Activated naive CD4-positive, alpha-beta T cell treated with anti-CD3 and anti-CD28 coated beads for 36 hours (primary cell): ENCODE measurements at regions not wholly inside any gene's neighbourhood (a gene's known extent, or its start where the extent isn't known, plus 50 kb on each side); places are given as distances from the start of the nearest gene placed in this dataset.

Source experiments
- CTCF ChIA-PET: fragments of 350-600 bp; sonication (Branson Sonifier 250); formaldehyde crosslinking; loops from one replicate; lab custom pipeline; 2021; ENCODE audit warnings: antibody characterized with exemption; lab: Charles Lee
- DNase-seq: peaks from one replicate; pipeline ENCODE4 v3.0.0-alpha.2; 2020
- H3K27ac Mint-ChIP-seq: one replicate; pipeline ENCODE4 v1.8.0; 2021; ENCODE audit warnings: mild to moderate bottlenecking, mixed read lengths
- H3K27me3 Mint-ChIP-seq: one replicate; pipeline ENCODE4 v1.8.0; 2021; ENCODE audit warnings: low read depth, mixed read lengths
- H3K36me3 Mint-ChIP-seq: one replicate; pipeline ENCODE4 v1.8.0; 2021; ENCODE audit warnings: low read depth, mixed read lengths
- H3K4me1 Mint-ChIP-seq: one replicate; pipeline ENCODE4 v1.8.0; 2021; ENCODE audit warnings: low read depth, mixed read lengths
- H3K4me3 Mint-ChIP-seq: one replicate; pipeline ENCODE4 v1.8.0; 2021; ENCODE audit warnings: mild to moderate bottlenecking, moderate library complexity, mixed read lengths
- H3K9me3 Mint-ChIP-seq: one replicate; pipeline ENCODE4 v1.8.0; 2021; ENCODE audit warnings: mixed read lengths
- intact Hi-C: fragments of 100-400 bp; cut with micrococcal nuclease; formaldehyde crosslinking; loops from one replicate; pipeline ENCODE4 v1.15.1; 2023

GRCh38 chr6:147839708-147840610 is 331.5 kb downstream of the SAMD5 start:
- no peak overlapping the region for H3K27ac Mint-ChIP-seq
- no peak overlapping the region for H3K4me3 Mint-ChIP-seq
- no peaks in the 10 kb centered on the region for H3K4me1 Mint-ChIP-seq
- H3K27me3 Mint-ChIP-seq, result no peaks in the 10 kb centered on the region
- intact Hi-C loops, result no loop called here
- H3K36me3 Mint-ChIP-seq, result no peaks in the 10 kb centered on the region
- CTCF ChIA-PET, result no interaction called here
- no peaks in the 10 kb centered on the region for H3K9me3 Mint-ChIP-seq
- no peak for DNase-seq

GRCh38 chr6:147841547-147842148 is 333.2 kb downstream of the SAMD5 start:
- intact Hi-C loops, result no loop called here
- no peaks in the 10 kb centered on the region for H3K36me3 Mint-ChIP-seq
- CTCF ChIA-PET, result no interaction called here
- DNase-seq, result no peak
- H3K4me1 Mint-ChIP-seq, result no peaks in the 10 kb centered on the region
- H3K9me3 Mint-ChIP-seq, result no peaks in the 10 kb centered on the region
- H3K27ac Mint-ChIP-seq, result no peak overlapping the region
- no peaks in the 10 kb centered on the region for H3K27me3 Mint-ChIP-seq
- no peak overlapping the region for H3K4me3 Mint-ChIP-seq

GRCh38 chr6:147849401-147850330 is 341.2 kb downstream of the SAMD5 start:
- Mint-ChIP-seq H3K4me3 (no peak overlapping the region), H3K4me1 (no peaks in the 10 kb centered on the region), H3K36me3 (no peaks in the 10 kb centered on the region), H3K27ac (no peak overlapping the region), H3K9me3 (no peaks in the 10 kb centered on the region), H3K27me3 (no peaks in the 10 kb centered on the region)
- CTCF ChIA-PET, result no interaction called here
- intact Hi-C loops, result no loop called here
- no peak for DNase-seq

GRCh38 chr6:147852772-147853171 is 344.3 kb downstream of the SAMD5 start:
- H3K36me3 Mint-ChIP-seq, result no peaks in the 10 kb centered on the region
- no peak overlapping the region for H3K4me3 Mint-ChIP-seq
- intact Hi-C loops, result no loop called here
- no peak for DNase-seq
- H3K4me1 Mint-ChIP-seq, result no peaks in the 10 kb centered on the region
- H3K27ac Mint-ChIP-seq, result no peak overlapping the region
- no peaks in the 10 kb centered on the region for H3K27me3 Mint-ChIP-seq
- H3K9me3 Mint-ChIP-seq, result no peaks in the 10 kb centered on the region
- CTCF ChIA-PET, result no interaction called here

GRCh38 chr6:147853574-147853973 is 345.1 kb downstream of the SAMD5 start:
- no peaks in the 10 kb centered on the region for H3K4me1 Mint-ChIP-seq
- intact Hi-C loops, result no loop called here
- H3K27me3 Mint-ChIP-seq, result no peaks in the 10 kb centered on the region
- CTCF ChIA-PET, result no interaction called here
- no peak overlapping the region for H3K4me3 Mint-ChIP-seq
- H3K9me3 Mint-ChIP-seq, result no peaks in the 10 kb centered on the region
- no peak overlapping the region for H3K27ac Mint-ChIP-seq
- no peaks in the 10 kb centered on the region for H3K36me3 Mint-ChIP-seq
- DNase-seq, result no peak

DNA sequence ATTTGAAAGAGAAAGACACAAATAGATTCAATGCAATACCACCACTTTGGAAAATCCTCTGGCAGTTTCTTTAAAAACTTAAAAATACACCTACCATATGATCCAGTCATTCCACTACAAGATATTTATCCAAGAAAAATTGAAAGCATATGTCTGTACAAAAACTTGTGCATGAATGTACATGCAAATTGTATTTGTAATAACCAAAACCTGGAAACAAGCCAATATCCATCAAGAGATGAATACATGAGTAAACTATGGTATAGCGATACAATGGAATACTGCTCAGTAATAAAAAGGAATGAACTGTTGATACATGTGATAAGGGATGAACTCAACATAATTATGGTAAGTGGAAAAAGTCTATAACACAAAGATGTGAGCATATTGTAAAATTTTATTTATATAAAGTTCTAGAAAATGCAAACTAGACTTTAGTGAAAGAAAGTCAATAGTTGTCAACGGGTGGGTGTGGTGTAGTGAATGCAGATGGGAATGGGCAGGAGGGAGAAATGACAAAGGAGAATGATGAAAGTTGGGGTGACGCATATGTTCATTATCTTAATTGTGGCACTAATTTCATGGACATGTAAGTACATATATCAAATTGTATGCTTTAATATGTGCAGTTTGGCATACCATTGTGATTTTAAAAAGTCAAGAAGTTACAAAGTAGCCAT is 347.5 kb downstream of the SAMD5 start:
- Mint-ChIP-seq H3K4me3 (no peak overlapping the region), H3K27me3 (no peaks in the 10 kb centered on the region), H3K36me3 (no peaks in the 10 kb centered on the region), H3K9me3 (peaks cover 2% of the 10 kb centered on the region), H3K4me1 (no peaks in the 10 kb centered on the region), H3K27ac (no peak overlapping the region)
- DNase-seq, result no peak
- CTCF ChIA-PET, result interaction anchor here (0.6 kb wide), 1 partner anchor 109 kb away, joined by 3 read pairs; no protein-coding TSS in a partner anchor
- intact Hi-C loops, result no loop called here

DNA sequence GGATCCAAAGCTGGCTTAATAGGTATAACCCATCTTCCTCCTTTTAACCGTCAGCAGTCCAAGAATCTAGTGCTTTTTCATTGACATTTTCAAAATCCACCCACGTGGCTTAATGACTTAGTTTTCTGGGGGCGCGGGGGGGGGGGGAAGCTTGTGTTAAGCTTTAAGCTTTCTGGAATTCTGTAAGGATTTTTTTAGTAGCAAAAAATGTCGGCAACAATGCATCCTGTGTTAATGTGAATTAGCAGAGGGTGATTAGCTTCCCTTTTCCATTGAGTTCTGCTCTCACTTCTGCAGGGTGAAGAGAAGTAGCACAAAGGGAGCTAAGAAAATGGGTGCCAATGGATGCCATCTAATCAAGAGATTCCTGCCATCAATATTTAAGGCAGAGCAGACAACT is 348.2 kb downstream of the SAMD5 start:
- H3K4me1 Mint-ChIP-seq, result no peaks in the 10 kb centered on the region
- no peaks in the 10 kb centered on the region for H3K27me3 Mint-ChIP-seq
- H3K36me3 Mint-ChIP-seq, result no peaks in the 10 kb centered on the region
- H3K9me3 Mint-ChIP-seq, result peaks cover 2% of the 10 kb centered on the region
- intact Hi-C loops, result no loop called here
- no peak overlapping the region for H3K4me3 Mint-ChIP-seq
- H3K27ac Mint-ChIP-seq, result no peak overlapping the region
- CTCF ChIA-PET, result interaction anchor here (0.5 to 0.6 kb wide), 3 partner anchors 108 to 609 kb away, joined by 3 to 6 read pairs (median 3); no protein-coding TSS in a partner anchor
- DNase-seq, result no peak

- Mint-ChIP-seq H3K27me3 (no peaks in the 10 kb centered on the region), H3K4me1 (no peaks in the 10 kb centered on the region), H3K27ac (no peak overlapping the region), H3K36me3 (no peaks in the 10 kb centered on the region), H3K4me3 (no peak overlapping the region), H3K9me3 (peaks cover 2% of the 10 kb centered on the region)
- CTCF ChIA-PET, result no interaction called here
- intact Hi-C loops, result no loop called here
- DNase-seq, result no peak
These were observed 349.9 kb downstream of the SAMD5 start for GRCh38 chr6:147858421-147858820.

DNA sequence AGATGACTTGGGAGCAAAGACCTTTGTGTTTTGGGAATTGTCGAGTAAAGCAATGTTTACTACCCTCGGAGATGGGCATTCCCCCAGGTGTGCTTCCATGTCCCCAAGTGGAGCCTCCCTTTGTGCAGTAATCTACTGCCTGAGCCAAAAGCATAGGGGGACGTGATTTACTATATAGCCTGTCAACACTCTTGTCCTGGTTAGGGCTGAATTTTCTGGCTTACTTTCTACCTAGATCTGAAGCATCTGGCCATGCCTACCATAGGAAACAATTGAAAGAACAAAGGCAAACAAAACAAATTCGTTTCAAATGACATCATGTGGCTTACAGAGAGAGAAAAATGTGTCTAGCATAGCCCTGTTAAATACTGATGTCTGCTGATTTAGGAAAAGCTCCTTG is 350.6 kb downstream of the SAMD5 start:
- CTCF ChIA-PET, result no interaction called here
- no peaks in the 10 kb centered on the region for H3K36me3 Mint-ChIP-seq
- H3K4me3 Mint-ChIP-seq, result no peak overlapping the region
- no peak for DNase-seq
- H3K9me3 Mint-ChIP-seq, result peaks cover 2% of the 10 kb centered on the region
- no peaks in the 10 kb centered on the region for H3K4me1 Mint-ChIP-seq
- intact Hi-C loops, result no loop called here
- no peaks in the 10 kb centered on the region for H3K27me3 Mint-ChIP-seq
- no peak overlapping the region for H3K27ac Mint-ChIP-seq

- no peak overlapping the region for H3K4me3 Mint-ChIP-seq
- CTCF ChIA-PET, result no interaction called here
- no peak overlapping the region for H3K27ac Mint-ChIP-seq
- peaks cover 2% of the 10 kb centered on the region for H3K9me3 Mint-ChIP-seq
- intact Hi-C loops, result no loop called here
- no peaks in the 10 kb centered on the region for H3K36me3 Mint-ChIP-seq
- no peaks in the 10 kb centered on the region for H3K27me3 Mint-ChIP-seq
- DNase-seq, result no peak
- H3K4me1 Mint-ChIP-seq, result no peaks in the 10 kb centered on the region
These were observed 353.2 kb downstream of the SAMD5 start for GRCh38 chr6:147861696-147862095.

DNA sequence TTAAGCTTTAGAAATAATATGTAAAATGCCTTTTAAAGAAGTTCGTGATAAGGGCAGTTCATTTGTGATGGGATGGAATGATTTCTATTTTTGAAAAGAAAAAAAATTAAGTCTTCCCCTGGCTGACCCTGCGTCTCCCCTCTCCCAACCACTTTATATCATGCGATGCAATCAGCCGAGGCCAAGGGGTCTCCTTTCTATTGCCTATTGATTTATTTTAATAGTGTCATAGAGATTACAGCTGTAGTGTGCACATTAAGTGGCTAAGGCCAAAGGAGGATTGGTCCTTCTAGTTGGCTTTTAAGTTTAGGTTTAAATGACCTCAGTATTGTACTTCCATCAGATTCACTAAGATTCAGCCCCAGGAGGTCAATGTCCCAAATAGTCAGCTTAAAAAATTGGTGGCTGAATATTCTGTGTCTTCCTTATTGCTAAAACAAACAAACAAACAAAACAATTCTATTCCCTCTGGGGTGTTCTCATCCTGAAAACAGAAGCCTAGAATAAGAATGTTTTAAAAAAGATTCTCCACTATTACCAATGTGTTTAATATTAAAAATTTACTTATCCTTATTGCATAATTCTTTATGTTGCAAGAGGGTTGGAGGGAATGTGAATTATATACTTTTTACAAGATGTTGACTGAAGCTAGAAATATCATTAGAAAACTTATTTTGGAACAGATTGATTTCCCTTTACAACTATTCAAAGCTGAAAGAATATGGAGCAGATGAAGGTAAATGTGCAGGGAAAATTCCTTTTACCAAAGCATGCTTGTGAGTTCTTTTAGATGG is 359.1 kb downstream of the SAMD5 start:
- no peaks in the 10 kb centered on the region for H3K9me3 Mint-ChIP-seq

More for the DNA sequence above, 359.1 kb downstream of the SAMD5 start:
- Mint-ChIP-seq H3K27ac (no peak overlapping the region), H3K27me3 (no peaks in the 10 kb centered on the region), H3K4me1 (no peaks in the 10 kb centered on the region), H3K4me3 (no peak overlapping the region), H3K36me3 (no peaks in the 10 kb centered on the region)
- DNase-seq, result no peak
- intact Hi-C loops, result no loop called here
- CTCF ChIA-PET, result interaction anchor here (0.7 kb wide), 1 partner anchor 387 kb away, joined by 4 read pairs; no protein-coding TSS in a partner anchor
